ENCODE measurements at regions not wholly inside any gene's neighbourhood (a gene's known extent, or its start where the extent isn't known, plus 50 kb on each side); places are given as distances from the start of the nearest gene placed in this dataset.

DNA sequence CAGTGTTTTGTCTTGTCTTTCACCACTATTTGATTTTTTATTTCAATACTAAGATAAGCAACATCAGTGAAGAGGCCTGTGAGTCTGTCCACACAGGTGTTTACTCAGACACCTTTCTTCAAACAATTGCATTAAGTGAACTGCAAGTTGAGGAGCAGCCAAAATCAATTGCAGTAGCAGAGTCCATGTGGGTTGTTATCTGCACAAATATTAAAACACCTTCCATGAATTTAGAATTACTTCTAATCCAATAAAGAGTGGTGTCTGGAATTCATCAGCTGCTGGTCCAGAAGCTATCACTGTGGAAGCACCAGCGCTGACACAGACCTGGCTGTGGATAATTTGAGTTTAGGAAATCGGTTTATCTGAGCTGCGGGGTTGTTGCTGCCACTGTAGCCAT lies 83.5 kb upstream of the FAT3 start:
- no peak for ATAC-seq (ENCODE audit: low read depth)
- H3K4me3 ChIP-seq (ENCODE audit: control extremely low read depth in 1 of 5, extremely low read depth in 1 of 5, insufficient read depth in 1 of 5, low read depth in 2 of 5, low read length in 4 of 5): no peak overlapping the region
- Mint-ChIP-seq H3K4me1 (no peaks in the 10 kb centered on the region), H3K27me3 (no peaks in the 10 kb centered on the region), H3K27ac (no peak overlapping the region), H3K4me3 (no peak overlapping the region), H3K9me3 (ENCODE audit: insufficient read depth) (no peaks in the 10 kb centered on the region)
- DNase-seq: no peak
- H3K9ac ChIP-seq (ENCODE audit: low read length): no peak overlapping the region
- H3K4me2 ChIP-seq (replicated peaks; ENCODE audit: low read depth, low read length, poor library complexity, severe bottlenecking): no peak overlapping the region
- H3K4me1 ChIP-seq (ENCODE audit: control insufficient read depth in 2 of 2, insufficient read depth in 2 of 2, low read length in 2 of 2): no peaks in the 10 kb centered on the region
- WGBS (ENCODE audit: insufficient coverage): no CpG with 5 or more reads among the region's 3 CpGs
- no peak overlapping the region for H2AFZ ChIP-seq (ENCODE audit: insufficient read depth, low read depth, low read length, poor library complexity, severe bottlenecking)
- TF ChIP-seq, protein P1, sequence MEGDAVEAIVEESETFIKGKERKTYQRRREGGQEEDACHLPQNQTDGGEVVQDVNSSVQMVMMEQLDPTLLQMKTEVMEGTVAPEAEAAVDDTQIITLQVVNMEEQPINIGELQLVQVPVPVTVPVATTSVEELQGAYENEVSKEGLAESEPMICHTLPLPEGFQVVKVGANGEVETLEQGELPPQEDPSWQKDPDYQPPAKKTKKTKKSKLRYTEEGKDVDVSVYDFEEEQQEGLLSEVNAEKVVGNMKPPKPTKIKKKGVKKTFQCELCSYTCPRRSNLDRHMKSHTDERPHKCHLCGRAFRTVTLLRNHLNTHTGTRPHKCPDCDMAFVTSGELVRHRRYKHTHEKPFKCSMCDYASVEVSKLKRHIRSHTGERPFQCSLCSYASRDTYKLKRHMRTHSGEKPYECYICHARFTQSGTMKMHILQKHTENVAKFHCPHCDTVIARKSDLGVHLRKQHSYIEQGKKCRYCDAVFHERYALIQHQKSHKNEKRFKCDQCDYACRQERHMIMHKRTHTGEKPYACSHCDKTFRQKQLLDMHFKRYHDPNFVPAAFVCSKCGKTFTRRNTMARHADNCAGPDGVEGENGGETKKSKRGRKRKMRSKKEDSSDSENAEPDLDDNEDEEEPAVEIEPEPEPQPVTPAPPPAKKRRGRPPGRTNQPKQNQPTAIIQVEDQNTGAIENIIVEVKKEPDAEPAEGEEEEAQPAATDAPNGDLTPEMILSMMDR (IDR thresholded peaks at IDR 0.05): no peak
- no peak for TF ChIP-seq EZH2 (IDR thresholded peaks at IDR 0.05; ENCODE audit: borderline replicate concordance, insufficient read depth, low read depth, low read length, poor library complexity, severe bottlenecking)
- no peaks in the 10 kb centered on the region for H3K79me2 ChIP-seq (ENCODE audit: control insufficient read depth, insufficient read depth, low read length)
- ChIA-PET CTCF (no interaction called here), POLR2A (no interaction called here)
- intact Hi-C loops (cut with micrococcal nuclease): no loop called here
- H4K20me1 ChIP-seq (ENCODE audit: control insufficient read depth, insufficient read depth, low read length, poor library complexity, severe bottlenecking): no peaks in the 10 kb centered on the region
- H3K27me3 ChIP-seq (replicated peaks in 1 of 4; ENCODE audit: control extremely low read depth in 1 of 4, control insufficient read depth in 3 of 4, insufficient read depth in 4 of 4, low read length in 3 of 4): no peaks in the 10 kb centered on the region
- no peaks in the 10 kb centered on the region for H3K36me3 ChIP-seq (replicated peaks in 1 of 2; ENCODE audit: control extremely low read depth in 1 of 2, control insufficient read depth in 1 of 2, extremely low read depth in 1 of 2, insufficient read depth in 2 of 2, low read length in 1 of 2)
- H3K27ac ChIP-seq (ENCODE audit: low read length in 2 of 2): no peak overlapping the region
- H3K9me3 ChIP-seq (ENCODE audit: control extremely low read depth in 1 of 3, control insufficient read depth in 2 of 3, insufficient read depth in 1 of 3, low read length in 2 of 3): peaks cover 0 to 1% (median 0%) of the 10 kb centered on the region in 3 donors

DNA sequence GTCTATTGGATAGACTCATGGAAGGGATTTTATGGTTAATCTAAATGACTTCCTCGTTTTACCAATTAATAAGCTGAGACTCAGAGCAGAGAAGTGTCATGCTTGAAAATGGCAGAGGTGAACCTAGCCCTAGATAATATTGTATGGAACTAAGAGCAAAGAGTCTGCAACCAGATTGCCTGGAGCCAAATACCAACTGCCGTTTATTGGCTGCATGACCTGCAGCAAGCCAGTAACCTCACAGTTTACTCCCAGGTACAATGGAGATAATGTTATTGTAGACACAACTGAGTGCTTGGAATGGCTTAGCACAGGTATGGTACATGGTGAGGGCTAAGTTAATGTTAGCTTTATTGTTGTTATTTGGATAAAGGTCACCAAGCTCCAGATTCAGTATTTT lies 84.6 kb upstream of the FAT3 start:
- H3K4me1 Mint-ChIP-seq: no peaks in the 10 kb centered on the region
- TF ChIP-seq EZH2 (IDR thresholded peaks at IDR 0.05; ENCODE audit: borderline replicate concordance, insufficient read depth, low read depth, low read length, poor library complexity, severe bottlenecking): no peak
- TF ChIP-seq, protein P1 (IDR thresholded peaks at IDR 0.05): no peak

More for the DNA sequence above, 84.6 kb upstream of the FAT3 start:
- H4K20me1 ChIP-seq (ENCODE audit: control insufficient read depth, insufficient read depth, low read length, poor library complexity, severe bottlenecking): no peaks in the 10 kb centered on the region
- Mint-ChIP-seq H3K9me3 (ENCODE audit: insufficient read depth) (no peaks in the 10 kb centered on the region), H3K4me3 (no peak overlapping the region), H3K27ac (no peak overlapping the region), H3K27me3 (no peaks in the 10 kb centered on the region)
- no peak overlapping the region for H3K4me3 ChIP-seq (ENCODE audit: control extremely low read depth in 1 of 5, extremely low read depth in 1 of 5, insufficient read depth in 1 of 5, low read depth in 2 of 5, low read length in 4 of 5)
- ChIA-PET POLR2A (no interaction called here), CTCF (no interaction called here)
- no peaks in the 10 kb centered on the region for H3K4me1 ChIP-seq (ENCODE audit: control insufficient read depth in 2 of 2, insufficient read depth in 2 of 2, low read length in 2 of 2)
- DNase-seq (no peak), ATAC-seq (ENCODE audit: low read depth) (no peak)
- peaks cover 0 to 1% (median 0%) of the 10 kb centered on the region in 3 donors for H3K9me3 ChIP-seq (ENCODE audit: control extremely low read depth in 1 of 3, control insufficient read depth in 2 of 3, insufficient read depth in 1 of 3, low read length in 2 of 3)
- no peak overlapping the region for H3K27ac ChIP-seq (ENCODE audit: low read length in 2 of 2)
- no CpG with 5 or more reads among the region's 2 CpGs for WGBS (ENCODE audit: insufficient coverage)
- H3K27me3 ChIP-seq (replicated peaks in 1 of 4; ENCODE audit: control extremely low read depth in 1 of 4, control insufficient read depth in 3 of 4, insufficient read depth in 4 of 4, low read length in 3 of 4): no peaks in the 10 kb centered on the region
- intact Hi-C loops (cut with micrococcal nuclease): no loop called here
- no peak overlapping the region for H2AFZ ChIP-seq (ENCODE audit: insufficient read depth, low read depth, low read length, poor library complexity, severe bottlenecking)
- H3K36me3 ChIP-seq (replicated peaks in 1 of 2; ENCODE audit: control extremely low read depth in 1 of 2, control insufficient read depth in 1 of 2, extremely low read depth in 1 of 2, insufficient read depth in 2 of 2, low read length in 1 of 2): no peaks in the 10 kb centered on the region
- H3K4me2 ChIP-seq (replicated peaks; ENCODE audit: low read depth, low read length, poor library complexity, severe bottlenecking): no peak overlapping the region
- no peak overlapping the region for H3K9ac ChIP-seq (ENCODE audit: low read length)
- no peaks in the 10 kb centered on the region for H3K79me2 ChIP-seq (ENCODE audit: control insufficient read depth, insufficient read depth, low read length)
